Astrocyte (in vitro differentiated cells and primary cell): ENCODE measurements at regions not wholly inside any gene's neighbourhood (a gene's known extent, or its start where the extent isn't known, plus 50 kb on each side); places are given as distances from the start of the nearest gene placed in this dataset.

Source experiments
- DNase-seq: peaks from one replicate; pipeline ENCODE4 v3.0.0-alpha.2; 2010; ENCODE audit warnings: low read depth
- FAIRE-seq: peaks from 2 replicates; lab custom pipeline; 2011; peaks lifted over from hg19 to GRCh38; lab: Jason Lieb, UNC
- H2AFZ ChIP-seq: 2 replicates; pipeline ENCODE4 v1.6.0; 2012; ENCODE audit warnings: low read depth, low read length, inconsistent platforms
- H3K27ac ChIP-seq: 2 replicates; pipeline ENCODE4 v1.5.1; 2011; ENCODE audit warnings: low read depth, low read length, inconsistent platforms
- H3K27me3 ChIP-seq: 2 replicates; pipeline ENCODE4 v1.6.0; 2011; ENCODE audit warnings: low read length, inconsistent platforms; ENCODE audit not compliant: insufficient read depth
- H3K36me3 ChIP-seq: 2 replicates; pipeline ENCODE4 v1.5.1; 2011; ENCODE audit warnings: low read length, inconsistent platforms; ENCODE audit not compliant: insufficient read depth
- H3K4me1 ChIP-seq: 2 replicates; pipeline ENCODE4 v1.5.1; 2011; ENCODE audit warnings: low read length, inconsistent platforms; ENCODE audit not compliant: insufficient read depth
- H3K4me2 ChIP-seq: 2 replicates; pipeline ENCODE4 v1.6.0; 2012; ENCODE audit warnings: low read length, inconsistent platforms
- H3K4me3 ChIP-seq: 2 replicates; pipeline ENCODE4 v1.5.1; 2011; ENCODE audit warnings: low read depth, mild to moderate bottlenecking, low read length, inconsistent platforms; ENCODE audit not compliant: insufficient read depth
- H3K79me2 ChIP-seq: 2 replicates; pipeline ENCODE4 v1.6.0; 2012; ENCODE audit warnings: mild to moderate bottlenecking, low read length, inconsistent platforms; ENCODE audit not compliant: insufficient read depth
- H3K9ac ChIP-seq: 2 replicates; pipeline ENCODE4 v1.6.0; 2012; ENCODE audit warnings: mild to moderate bottlenecking, low read length, inconsistent platforms
- H3K9me3 ChIP-seq: 2 replicates; pipeline ENCODE4 v1.5.1; 2012; ENCODE audit warnings: low read depth, mild to moderate bottlenecking, low read length, inconsistent platforms; ENCODE audit not compliant: insufficient read depth
- H4K20me1 ChIP-seq: 2 replicates; pipeline ENCODE4 v1.6.0; 2012; ENCODE audit warnings: low read length, inconsistent platforms; ENCODE audit not compliant: insufficient read depth
- H3K27ac Mint-ChIP-seq: one replicate; pipeline ENCODE4 v1.8.0; 2021; ENCODE audit warnings: mild to moderate bottlenecking, mixed read lengths; ENCODE audit not compliant: unreplicated experiment
- H3K27me3 Mint-ChIP-seq: one replicate; pipeline ENCODE4 v1.8.0; 2021; ENCODE audit warnings: low read depth, mixed read lengths; ENCODE audit not compliant: unreplicated experiment
- H3K36me3 Mint-ChIP-seq: one replicate; pipeline ENCODE4 v1.8.0; 2021; ENCODE audit warnings: low read depth, mixed read lengths; ENCODE audit not compliant: unreplicated experiment
- H3K4me1 Mint-ChIP-seq: one replicate; pipeline ENCODE4 v1.8.0; 2021; ENCODE audit warnings: low read depth, mixed read lengths; ENCODE audit not compliant: unreplicated experiment
- H3K4me3 Mint-ChIP-seq: one replicate; pipeline ENCODE4 v1.8.0; 2021; ENCODE audit warnings: mild to moderate bottlenecking, moderate library complexity, mixed read lengths; ENCODE audit not compliant: unreplicated experiment
- H3K9me3 Mint-ChIP-seq: one replicate; pipeline ENCODE4 v1.8.0; 2021; ENCODE audit warnings: mild to moderate bottlenecking, mixed read lengths; ENCODE audit not compliant: unreplicated experiment
- EZH2 ChIP-seq: IDR thresholded peaks from 2 replicates; pipeline ENCODE4 v1.6.1; 2012; ENCODE audit warnings: mild to moderate bottlenecking, low read length, inconsistent platforms; ENCODE audit not compliant: insufficient read depth
- TF ChIP-seq, protein P1 (sequence below): IDR thresholded peaks from 2 replicates; pipeline ENCODE4 v1.5.1; 2011; ENCODE audit warnings: low read depth, mild to moderate bottlenecking, inconsistent platforms, low read length, moderate library complexity; ENCODE audit not compliant: insufficient read depth

DNA sequence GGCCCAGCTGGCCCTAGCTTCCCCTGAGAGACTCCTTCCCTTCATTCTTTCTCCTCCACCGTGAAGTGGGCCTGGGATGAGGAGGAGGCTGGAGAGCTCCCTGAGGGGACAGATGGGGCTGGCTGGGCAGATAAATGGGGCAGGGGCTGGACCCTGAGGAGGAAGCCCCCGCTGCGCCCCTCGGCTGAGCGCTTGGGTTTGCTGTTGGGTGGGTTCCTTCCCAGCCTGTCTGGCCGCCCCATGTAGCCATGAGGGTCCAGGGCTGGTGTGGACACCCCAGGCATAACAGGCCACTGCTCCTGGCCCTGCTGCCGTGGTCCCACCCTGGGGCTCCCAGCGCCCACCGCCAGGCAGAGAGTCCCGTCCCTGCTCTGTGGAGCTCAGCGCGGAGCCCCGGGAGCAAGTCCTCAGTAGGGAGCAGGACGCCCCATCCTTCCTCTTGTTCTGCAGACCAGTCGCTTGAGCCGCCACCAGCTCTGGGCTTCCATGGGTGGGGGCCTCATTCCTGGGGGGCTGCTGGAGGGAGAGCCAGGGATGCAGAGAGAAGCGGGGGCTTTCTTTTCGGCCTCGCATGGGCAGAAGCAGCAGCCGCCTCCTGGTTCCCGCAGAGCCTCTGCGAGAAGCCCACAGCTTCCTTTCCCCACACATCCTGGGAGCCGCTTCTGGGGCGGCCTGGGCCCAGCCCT, 266.4 kb upstream of the TCERG1L start:
- no peak overlapping the region for H2AFZ ChIP-seq
- Mint-ChIP-seq H3K4me3 (no peak overlapping the region), H3K27me3 (peaks cover 14% of the 10 kb centered on the region), H3K36me3 (no peaks in the 10 kb centered on the region), H3K9me3 (peaks cover 8% of the 10 kb centered on the region), H3K4me1 (no peaks in the 10 kb centered on the region), H3K27ac (no peak overlapping the region)
- FAIRE-seq (no peak), DNase-seq (no peak)
- no peaks in the 10 kb centered on the region for H3K36me3 ChIP-seq
- no peaks in the 10 kb centered on the region for H3K79me2 ChIP-seq
- H3K9me3 ChIP-seq, result peaks cover 7% of the 10 kb centered on the region
- no peak overlapping the region for H3K4me2 ChIP-seq
- no peaks in the 10 kb centered on the region for H3K27me3 ChIP-seq
- no peak overlapping the region for H3K9ac ChIP-seq
- no peak overlapping the region for H3K4me3 ChIP-seq
- no peaks in the 10 kb centered on the region for H3K4me1 ChIP-seq
- no peaks in the 10 kb centered on the region for H4K20me1 ChIP-seq
- H3K27ac ChIP-seq, result no peak overlapping the region
- no peak for TF ChIP-seq EZH2
- TF ChIP-seq, protein P1, sequence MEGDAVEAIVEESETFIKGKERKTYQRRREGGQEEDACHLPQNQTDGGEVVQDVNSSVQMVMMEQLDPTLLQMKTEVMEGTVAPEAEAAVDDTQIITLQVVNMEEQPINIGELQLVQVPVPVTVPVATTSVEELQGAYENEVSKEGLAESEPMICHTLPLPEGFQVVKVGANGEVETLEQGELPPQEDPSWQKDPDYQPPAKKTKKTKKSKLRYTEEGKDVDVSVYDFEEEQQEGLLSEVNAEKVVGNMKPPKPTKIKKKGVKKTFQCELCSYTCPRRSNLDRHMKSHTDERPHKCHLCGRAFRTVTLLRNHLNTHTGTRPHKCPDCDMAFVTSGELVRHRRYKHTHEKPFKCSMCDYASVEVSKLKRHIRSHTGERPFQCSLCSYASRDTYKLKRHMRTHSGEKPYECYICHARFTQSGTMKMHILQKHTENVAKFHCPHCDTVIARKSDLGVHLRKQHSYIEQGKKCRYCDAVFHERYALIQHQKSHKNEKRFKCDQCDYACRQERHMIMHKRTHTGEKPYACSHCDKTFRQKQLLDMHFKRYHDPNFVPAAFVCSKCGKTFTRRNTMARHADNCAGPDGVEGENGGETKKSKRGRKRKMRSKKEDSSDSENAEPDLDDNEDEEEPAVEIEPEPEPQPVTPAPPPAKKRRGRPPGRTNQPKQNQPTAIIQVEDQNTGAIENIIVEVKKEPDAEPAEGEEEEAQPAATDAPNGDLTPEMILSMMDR, result no peak

DNA sequence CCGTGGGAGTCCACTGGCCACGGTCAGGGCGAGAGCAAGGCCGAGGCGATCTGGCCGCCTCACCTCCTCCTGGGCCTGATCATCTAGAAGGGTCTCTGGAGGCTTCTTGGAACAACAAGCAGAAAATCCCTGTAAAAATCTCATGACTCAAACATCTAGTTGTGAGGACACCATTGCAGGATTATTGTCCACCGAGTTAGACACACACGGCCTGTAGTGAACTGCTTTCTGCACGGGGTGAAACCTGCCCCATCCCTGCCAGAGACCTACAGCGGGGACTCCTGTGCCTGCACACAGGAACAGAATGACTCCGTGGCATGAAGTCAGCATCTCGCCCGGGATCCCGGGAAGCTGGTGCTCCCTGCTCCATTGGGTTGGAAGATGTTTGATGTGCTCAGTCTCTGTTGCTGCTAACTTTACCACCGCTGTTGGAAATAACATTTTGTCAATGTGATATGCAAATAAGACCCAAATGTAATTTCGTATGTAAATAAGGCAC, 267.0 kb upstream of the TCERG1L start:
- no peaks in the 10 kb centered on the region for H3K4me1 ChIP-seq

More for the DNA sequence above, 267.0 kb upstream of the TCERG1L start:
- Mint-ChIP-seq H3K4me3 (no peak overlapping the region), H3K27me3 (peaks cover 14% of the 10 kb centered on the region), H3K4me1 (no peaks in the 10 kb centered on the region), H3K36me3 (no peaks in the 10 kb centered on the region), H3K9me3 (peaks cover 8% of the 10 kb centered on the region), H3K27ac (no peak overlapping the region)
- Histone ChIP-seq H3K36me3 (no peaks in the 10 kb centered on the region), H3K79me2 (no peaks in the 10 kb centered on the region), H3K9ac (no peak overlapping the region), H3K9me3 (peaks cover 7% of the 10 kb centered on the region), H3K27me3 (no peaks in the 10 kb centered on the region), H3K4me2 (no peak overlapping the region), H2AFZ (no peak overlapping the region), H4K20me1 (no peaks in the 10 kb centered on the region), H3K4me3 (no peak overlapping the region), H3K27ac (no peak overlapping the region)
- DNase-seq, result no peak
- TF ChIP-seq, protein P1, result no peak
- no peak for TF ChIP-seq EZH2
- FAIRE-seq, result no peak
